ENCODE measurements at regions not wholly inside any gene's neighbourhood (a gene's known extent, or its start where the extent isn't known, plus 50 kb on each side); places are given as distances from the start of the nearest gene placed in this dataset.

DNA sequence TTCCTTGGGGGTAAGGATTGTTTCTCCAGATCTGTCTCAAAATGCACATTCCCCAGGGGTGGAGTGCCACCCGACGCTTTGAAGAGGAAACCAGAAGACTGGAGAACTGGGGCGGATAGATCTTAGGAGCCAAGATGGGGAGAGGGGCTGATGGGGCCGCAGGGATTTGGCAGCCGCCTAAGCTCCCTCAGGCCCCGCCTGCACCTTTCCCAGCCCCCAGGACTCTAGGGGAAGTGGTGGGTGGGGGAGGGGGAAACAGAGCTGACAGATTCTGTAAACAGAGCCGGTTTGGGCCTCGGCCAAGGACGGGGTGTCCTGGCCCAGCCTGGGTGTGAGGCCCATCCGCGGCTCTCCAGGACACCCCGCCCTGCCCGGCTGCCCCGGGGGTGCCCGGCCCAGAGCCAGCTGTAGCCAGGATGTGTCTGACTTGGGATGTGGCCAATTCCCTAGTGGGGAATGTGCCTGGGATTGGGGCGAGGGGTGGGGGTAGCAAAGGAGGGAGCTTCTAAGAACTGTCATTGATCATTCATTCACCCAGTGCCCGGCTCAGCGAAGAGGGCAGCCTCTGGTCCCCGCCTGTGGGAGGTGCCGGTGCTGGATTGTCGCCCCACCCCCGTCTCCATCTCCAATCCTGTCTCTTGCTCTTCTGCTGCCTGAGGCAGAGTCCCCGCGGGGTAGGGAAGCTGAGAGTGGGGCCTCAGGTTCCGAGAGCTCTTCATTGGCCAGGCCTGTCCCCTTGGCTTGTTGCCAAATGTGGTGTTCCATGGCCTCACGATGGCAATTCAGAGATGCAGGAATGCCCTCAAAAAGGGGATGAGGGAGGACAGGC is 54.8 kb upstream of the CDKN2AIPNL start (continued):
- TF ChIP-seq DMBX1 (CRISPR knock-in tag; IDR thresholded peaks at IDR 0.05; ENCODE audit: borderline replicate concordance) (no peak), ZNF436 (CRISPR knock-in tag; IDR thresholded peaks at IDR 0.05) (no peak), GABPB2 (CRISPR knock-in tag; conservative IDR thresholded peaks at IDR 0.05) (no peak), ZNF79 (CRISPR knock-in tag; IDR thresholded peaks at IDR 0.05; ENCODE audit: low read depth) (no peak), ZNF175 (CRISPR knock-in tag; IDR thresholded peaks at IDR 0.05; ENCODE audit: low read depth) (no peak), WHSC1 (IDR thresholded peaks at IDR 0.05; ENCODE audit: low read length) (no peak), BHLHE40 (IDR thresholded peaks at IDR 0.05; ENCODE audit: low read length) (no peak), YBX1 (IDR thresholded peaks at IDR 0.05) (no peak), TBP (optimal IDR thresholded peaks at IDR 0.05; ENCODE audit: low read depth, low read length) (no peak), TOE1 (IDR thresholded peaks at IDR 0.05; ENCODE audit: borderline replicate concordance) (no peak), TOE1 (CRISPR knock-in tag; IDR thresholded peaks at IDR 0.05; ENCODE audit: borderline replicate concordance, low read depth) (no peak), RBM34 (IDR thresholded peaks at IDR 0.05; ENCODE audit: borderline replicate concordance, insufficient read depth, low read length) (no peak), SMAD3 (CRISPR knock-in tag; conservative IDR thresholded peaks at IDR 0.05) (no peak)
- TF ChIP-seq, protein P1, sequence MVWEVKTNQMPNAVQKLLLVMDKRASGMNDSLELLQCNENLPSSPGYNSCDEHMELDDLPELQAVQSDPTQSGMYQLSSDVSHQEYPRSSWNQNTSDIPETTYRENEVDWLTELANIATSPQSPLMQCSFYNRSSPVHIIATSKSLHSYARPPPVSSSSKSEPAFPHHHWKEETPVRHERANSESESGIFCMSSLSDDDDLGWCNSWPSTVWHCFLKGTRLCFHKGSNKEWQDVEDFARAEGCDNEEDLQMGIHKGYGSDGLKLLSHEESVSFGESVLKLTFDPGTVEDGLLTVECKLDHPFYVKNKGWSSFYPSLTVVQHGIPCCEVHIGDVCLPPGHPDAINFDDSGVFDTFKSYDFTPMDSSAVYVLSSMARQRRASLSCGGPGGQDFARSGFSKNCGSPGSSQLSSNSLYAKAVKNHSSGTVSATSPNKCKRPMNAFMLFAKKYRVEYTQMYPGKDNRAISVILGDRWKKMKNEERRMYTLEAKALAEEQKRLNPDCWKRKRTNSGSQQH (CRISPR knock-in tag; IDR thresholded peaks at IDR 0.05): no peak
- TF ChIP-seq, protein P2, sequence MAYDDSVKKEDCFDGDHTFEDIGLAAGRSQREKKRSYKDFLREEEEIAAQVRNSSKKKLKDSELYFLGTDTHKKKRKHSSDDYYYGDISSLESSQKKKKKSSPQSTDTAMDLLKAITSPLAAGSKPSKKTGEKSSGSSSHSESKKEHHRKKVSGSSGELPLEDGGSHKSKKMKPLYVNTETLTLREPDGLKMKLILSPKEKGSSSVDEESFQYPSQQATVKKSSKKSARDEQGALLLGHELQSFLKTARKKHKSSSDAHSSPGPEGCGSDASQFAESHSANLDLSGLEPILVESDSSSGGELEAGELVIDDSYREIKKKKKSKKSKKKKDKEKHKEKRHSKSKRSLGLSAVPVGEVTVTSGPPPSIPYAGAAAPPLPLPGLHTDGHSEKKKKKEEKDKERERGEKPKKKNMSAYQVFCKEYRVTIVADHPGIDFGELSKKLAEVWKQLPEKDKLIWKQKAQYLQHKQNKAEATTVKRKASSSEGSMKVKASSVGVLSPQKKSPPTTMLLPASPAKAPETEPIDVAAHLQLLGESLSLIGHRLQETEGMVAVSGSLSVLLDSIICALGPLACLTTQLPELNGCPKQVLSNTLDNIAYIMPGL (CRISPR knock-in tag; IDR thresholded peaks at IDR 0.05): no peak
- TF ChIP-seq, protein P3, sequence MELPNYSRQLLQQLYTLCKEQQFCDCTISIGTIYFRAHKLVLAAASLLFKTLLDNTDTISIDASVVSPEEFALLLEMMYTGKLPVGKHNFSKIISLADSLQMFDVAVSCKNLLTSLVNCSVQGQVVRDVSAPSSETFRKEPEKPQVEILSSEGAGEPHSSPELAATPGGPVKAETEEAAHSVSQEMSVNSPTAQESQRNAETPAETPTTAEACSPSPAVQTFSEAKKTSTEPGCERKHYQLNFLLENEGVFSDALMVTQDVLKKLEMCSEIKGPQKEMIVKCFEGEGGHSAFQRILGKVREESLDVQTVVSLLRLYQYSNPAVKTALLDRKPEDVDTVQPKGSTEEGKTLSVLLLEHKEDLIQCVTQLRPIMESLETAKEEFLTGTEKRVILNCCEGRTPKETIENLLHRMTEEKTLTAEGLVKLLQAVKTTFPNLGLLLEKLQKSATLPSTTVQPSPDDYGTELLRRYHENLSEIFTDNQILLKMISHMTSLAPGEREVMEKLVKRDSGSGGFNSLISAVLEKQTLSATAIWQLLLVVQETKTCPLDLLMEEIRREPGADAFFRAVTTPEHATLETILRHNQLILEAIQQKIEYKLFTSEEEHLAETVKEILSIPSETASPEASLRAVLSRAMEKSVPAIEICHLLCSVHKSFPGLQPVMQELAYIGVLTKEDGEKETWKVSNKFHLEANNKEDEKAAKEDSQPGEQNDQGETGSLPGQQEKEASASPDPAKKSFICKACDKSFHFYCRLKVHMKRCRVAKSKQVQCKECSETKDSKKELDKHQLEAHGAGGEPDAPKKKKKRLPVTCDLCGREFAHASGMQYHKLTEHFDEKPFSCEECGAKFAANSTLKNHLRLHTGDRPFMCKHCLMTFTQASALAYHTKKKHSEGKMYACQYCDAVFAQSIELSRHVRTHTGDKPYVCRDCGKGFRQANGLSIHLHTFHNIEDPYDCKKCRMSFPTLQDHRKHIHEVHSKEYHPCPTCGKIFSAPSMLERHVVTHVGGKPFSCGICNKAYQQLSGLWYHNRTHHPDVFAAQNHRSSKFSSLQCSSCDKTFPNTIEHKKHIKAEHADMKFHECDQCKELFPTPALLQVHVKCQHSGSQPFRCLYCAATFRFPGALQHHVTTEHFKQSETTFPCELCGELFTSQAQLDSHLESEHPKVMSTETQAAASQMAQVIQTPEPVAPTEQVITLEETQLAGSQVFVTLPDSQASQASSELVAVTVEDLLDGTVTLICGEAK (IDR thresholded peaks at IDR 0.05): no peak; the same call in 1 of the 2 replicates
- TF ChIP-seq, protein P3 (CRISPR knock-in tag; IDR thresholded peaks at IDR 0.05): no peak

All from K562 (cell line).